H1 (cell line): ENCODE measurements at regions not wholly inside any gene's neighbourhood (a gene's known extent, or its start where the extent isn't known, plus 50 kb on each side); places are given as distances from the start of the nearest gene placed in this dataset.

Experiments
- CTCF ChIA-PET: fragments of 300-600 bp; sonication (Branson Sonifier 250); formaldehyde crosslinking; loops from one replicate; lab custom pipeline; 2021; ENCODE audit not compliant: partially characterized antibody; lab: Charles Lee
- POLR2A ChIA-PET: fragments of 300-600 bp; sonication (Branson Sonifier 250); formaldehyde crosslinking; loops from one replicate; lab custom pipeline; 2021; ENCODE audit warnings: inconsistent platforms; ENCODE audit not compliant: partially characterized antibody; lab: Charles Lee
- DNase-seq, 2 experiments: peaks; one replicate each; pipeline versions ENCODE4 v3.0.0 to v3.0.0-alpha.2; 2010 to 2022; ENCODE audit warnings: low spot score in 2 of 2, low read depth in 1 of 2, mixed read lengths in 1 of 2
- FAIRE-seq: peaks from 2 replicates; lab custom pipeline; 2011; peaks lifted over from hg19 to GRCh38; lab: Jason Lieb, UNC
- H2AFZ ChIP-seq: 2 replicates; pipeline ENCODE4 v1.8.1; 2012; ENCODE audit warnings: low read length, inconsistent platforms
- H2AK5ac ChIP-seq: 2 replicates; pipeline ENCODE4 v1.6.1; 2013; ENCODE audit warnings: low read depth, low read length
- H2BK120ac ChIP-seq: replicated peaks from 2 replicates; pipeline ENCODE3; 2013; ENCODE audit warnings: low read depth, low read length, inconsistent platforms
- H2BK12ac ChIP-seq: 2 replicates; pipeline ENCODE4 v1.6.1; 2013; ENCODE audit warnings: low read depth, low read length
- H2BK15ac ChIP-seq: 2 replicates; pipeline ENCODE4 v1.6.1; 2013; ENCODE audit warnings: low read length
- H2BK20ac ChIP-seq: 2 replicates; pipeline ENCODE4 v1.6.1; 2013; ENCODE audit warnings: low read length
- H2BK5ac ChIP-seq: 2 replicates; pipeline ENCODE4 v1.6.1; 2013; ENCODE audit warnings: low read depth, low read length
- H3K14ac ChIP-seq: 2 replicates; pipeline ENCODE4 v1.6.1; 2013; ENCODE audit warnings: inconsistent platforms; ENCODE audit not compliant: insufficient read length
- H3K18ac ChIP-seq: 2 replicates; pipeline ENCODE4 v1.6.1; 2013; ENCODE audit warnings: low read length; ENCODE audit errors: extremely low read depth
- H3K23ac ChIP-seq: 2 replicates; pipeline ENCODE4 v1.6.1; 2013; ENCODE audit warnings: inconsistent platforms; ENCODE audit not compliant: insufficient read length
- H3K23me2 ChIP-seq: 2 replicates; pipeline ENCODE4 v1.6.1; 2013; ENCODE audit warnings: low read depth, low read length
- H3K27ac ChIP-seq: 2 replicates; pipeline ENCODE4 v1.6.1; 2011; ENCODE audit warnings: low read depth, low read length, inconsistent platforms
- H3K27me3 ChIP-seq, 4 experiments: replicated peaks in 1 of 4; 1 replicate in 1 of 4; 2 replicates in 3 of 4; pipeline versions ENCODE4 v1.6.1 to v1.8.1; 2011 to 2013; ENCODE audit warnings: low read length in 3 of 4, mild to moderate bottlenecking in 3 of 4, inconsistent platforms in 2 of 4, mixed read lengths in 2 of 4, moderate library complexity in 1 of 4; ENCODE audit not compliant: control insufficient read depth in 3 of 4, insufficient read depth in 3 of 4; ENCODE audit errors: extremely low read depth in 1 of 4
- H3K36me3 ChIP-seq, 4 experiments: 2 replicates each; pipeline versions ENCODE4 v1.6.1 to v1.8.1; 2011 to 2013; ENCODE audit warnings: mild to moderate bottlenecking in 4 of 4, low read length in 3 of 4, moderate library complexity in 2 of 4, control low read depth in 1 of 4, inconsistent platforms in 1 of 4; ENCODE audit not compliant: insufficient read depth in 4 of 4, control insufficient read depth in 2 of 4
- H3K4ac ChIP-seq: replicated peaks from 2 replicates; pipeline ENCODE3; 2013; ENCODE audit warnings: low read length, low read depth, mixed read lengths, inconsistent platforms; ENCODE audit not compliant: insufficient read length
- H3K4me1 ChIP-seq, 4 experiments: replicated peaks in 1 of 4; 1 replicate in 1 of 4; 2 replicates in 3 of 4; pipeline versions ENCODE4 v1.6.1 to v1.8.1; 2011 to 2013; ENCODE audit warnings: low read length in 3 of 4, inconsistent platforms in 2 of 4, mixed read lengths in 1 of 4; ENCODE audit not compliant: insufficient read depth in 4 of 4, control insufficient read depth in 3 of 4
- H3K4me2 ChIP-seq, 2 experiments: 2 replicates each; pipeline versions ENCODE4 v1.6.1 to v1.8.1; 2011 to 2013; ENCODE audit warnings: low read depth in 2 of 2, low read length in 2 of 2, control low read depth in 1 of 2, inconsistent platforms in 1 of 2, mild to moderate bottlenecking in 1 of 2; ENCODE audit not compliant: insufficient read depth in 1 of 2
- H3K4me3 ChIP-seq, 4 experiments: fragments of 200-600, 300-600 bp in 1 of 4; sonication (generic), shearing (Covaris generic), sonication (Bioruptor Twin) in 1 of 4; 2 replicates each; pipeline versions ENCODE4 v1.5.1 to v1.8.1; 2011 to 2016; ENCODE audit warnings: low read length in 4 of 4, low read depth in 3 of 4, control low read depth in 2 of 4, inconsistent platforms in 2 of 4, mild to moderate bottlenecking in 2 of 4, mixed read lengths in 1 of 4, moderate library complexity in 1 of 4; ENCODE audit not compliant: insufficient read depth in 2 of 4; ENCODE audit errors: extremely low read depth in 1 of 4
- H3K56ac ChIP-seq: replicated peaks from 2 replicates; pipeline ENCODE3; 2013; ENCODE audit warnings: low read depth, mild to moderate bottlenecking, mixed read lengths, low read length, inconsistent platforms; ENCODE audit not compliant: insufficient read length
- H3K79me1 ChIP-seq: 2 replicates; pipeline ENCODE4 v1.6.1; 2013; ENCODE audit warnings: low read depth, low read length, control low read depth
- H3K79me2 ChIP-seq, 2 experiments: 2 replicates each; pipeline versions ENCODE4 v1.6.1 to v1.8.1; 2012 to 2013; ENCODE audit warnings: low read length in 2 of 2, mild to moderate bottlenecking in 2 of 2, inconsistent platforms in 1 of 2; ENCODE audit not compliant: insufficient read depth in 2 of 2, control insufficient read depth in 1 of 2
- H3K9ac ChIP-seq, 4 experiments: replicated peaks in 1 of 4; 1 replicate in 1 of 4; 2 replicates in 3 of 4; pipeline versions ENCODE4 v1.6.1 to v1.8.1; 2011 to 2013; ENCODE audit warnings: low read depth in 3 of 4, low read length in 3 of 4, control low read depth in 2 of 4, mild to moderate bottlenecking in 2 of 4, moderate library complexity in 2 of 4, inconsistent platforms in 1 of 4; ENCODE audit errors: extremely low read depth in 1 of 4
- H3K9me3 ChIP-seq, 2 experiments: 2 replicates each; pipeline versions ENCODE4 v1.6.1 to v1.8.1; 2012 to 2013; ENCODE audit warnings: mild to moderate bottlenecking in 2 of 2, moderate library complexity in 2 of 2, control low read depth in 1 of 2, inconsistent platforms in 1 of 2, low read depth in 1 of 2, low read length in 1 of 2, mixed read lengths in 1 of 2; ENCODE audit not compliant: insufficient read depth in 2 of 2
- H4K20me1 ChIP-seq, 2 experiments: replicated peaks in 1 of 2; 2 replicates each; pipeline versions ENCODE3 to v1.8.1; 2011 to 2013; ENCODE audit warnings: inconsistent platforms in 2 of 2, low read length in 2 of 2, mild to moderate bottlenecking in 1 of 2; ENCODE audit not compliant: insufficient read depth in 2 of 2, control insufficient read depth in 1 of 2
- H4K5ac ChIP-seq: 2 replicates; pipeline ENCODE4 v1.6.1; 2013; ENCODE audit warnings: low read length, low read depth, mixed read lengths, inconsistent platforms; ENCODE audit not compliant: insufficient read length
- H4K8ac ChIP-seq: 2 replicates; pipeline ENCODE4 v1.8.0; 2013; ENCODE audit warnings: mild to moderate bottlenecking, moderate library complexity, low read length, inconsistent platforms; ENCODE audit not compliant: insufficient read depth; ENCODE audit errors: extremely low read depth
- H4K91ac ChIP-seq: replicated peaks from 2 replicates; pipeline ENCODE3; 2013; ENCODE audit warnings: low read length, mixed read lengths, inconsistent platforms; ENCODE audit not compliant: insufficient read length
- CHD7 ChIP-seq: fragments of 300-600 bp; sonication (generic); IDR thresholded peaks from 2 replicates; pipeline ENCODE4 v1.7.1; 2012; ENCODE audit warnings: low read length, moderate library complexity, mild to moderate bottlenecking, inconsistent platforms; ENCODE audit not compliant: insufficient replicate concordance
- WGBS, 2 experiments: shearing (Covaris generic) in 1 of 2; methylation state at CpG; one replicate each; pipeline versions ENCODE4 v1.1.6 to v1.1.7; 2013 to 2015; ENCODE audit warnings: low lambda C conversion rate in 2 of 2, mixed read lengths in 2 of 2, inconsistent platforms in 1 of 2, low coverage in 1 of 2, missing lambda C conversion rate in 1 of 2; ENCODE audit not compliant: insufficient replicate concordance in 2 of 2, insufficient coverage in 1 of 2, insufficient read length in 1 of 2; ENCODE audit errors: extremely low coverage in 1 of 2, missing lambda C conversion rate in 1 of 2; 5-methylcytosine and 5-hydroxymethylcytosine counted together

- H3K79me1 ChIP-seq, result no peaks in the 10 kb centered on the region
- H3K79me2 ChIP-seq, result no peaks in the 10 kb centered on the region
- no peak overlapping the region for H3K9ac ChIP-seq
- no peak for DNase-seq
- no peak overlapping the region for H2AFZ ChIP-seq
- H3K4ac ChIP-seq, result no peak overlapping the region
- H2AK5ac ChIP-seq, result no peak overlapping the region
- no peak overlapping the region for H3K23ac ChIP-seq
- no peak overlapping the region for H3K4me2 ChIP-seq
- no peak overlapping the region for H2BK20ac ChIP-seq
- H3K23me2 ChIP-seq, result no peaks in the 10 kb centered on the region
- no peak overlapping the region for H2BK15ac ChIP-seq
- H3K27me3 ChIP-seq, result no peaks in the 10 kb centered on the region
- H4K20me1 ChIP-seq, result no peaks in the 10 kb centered on the region
- FAIRE-seq, result no peak
- ChIA-PET CTCF (interaction anchor here (1.0 kb wide), 1 partner anchor 11 kb away, joined by 3 read pairs; no protein-coding TSS in a partner anchor), POLR2A (no interaction called here)
- no peak overlapping the region for H3K4me3 ChIP-seq
- no peak overlapping the region for H2BK120ac ChIP-seq
- no peaks in the 10 kb centered on the region for H3K4me1 ChIP-seq
- 93% methylated on average over 2 of the region's 2 CpGs; no CpG with 5 or more reads in 1 of the 2 experiments for WGBS, 2 experiments
- no peak overlapping the region for H3K56ac ChIP-seq
- H3K27ac ChIP-seq, result no peak overlapping the region
- H2BK12ac ChIP-seq, result no peak overlapping the region
- no peaks in the 10 kb centered on the region; a peak in 1 of 8 replicates for H3K36me3 ChIP-seq
- no peak overlapping the region for H4K5ac ChIP-seq
- H2BK5ac ChIP-seq, result no peak overlapping the region
- no peak overlapping the region for H3K18ac ChIP-seq
- no peak overlapping the region for H4K8ac ChIP-seq
- H4K91ac ChIP-seq, result no peak overlapping the region
- no peak overlapping the region for H3K14ac ChIP-seq
- peaks cover 0 to 7% of the 10 kb centered on the region in 2 experiments; a peak in 1 of 4 replicates for H3K9me3 ChIP-seq
- no peak for TF ChIP-seq CHD7
Measured at GRCh38 chr4:54904953-54905352, 220.4 kb downstream of the KDR start.
